HEK293 (cell line): ENCODE measurements at regions not wholly inside any gene's neighbourhood (a gene's known extent, or its start where the extent isn't known, plus 50 kb on each side); places are given as distances from the start of the nearest gene placed in this dataset.

Experiments used
- OSR2 ChIP-seq: fragments of 450-650 bp; formaldehyde crosslinking; IDR thresholded peaks from 2 replicates; pipeline ENCODE4 v1.5.1; 2016; ENCODE audit warnings: missing biosample characterization, missing genetic modification characterization
- ZNF785 ChIP-seq: fragments of 450-650 bp; formaldehyde crosslinking; IDR thresholded peaks from 2 replicates; pipeline ENCODE4 v1.5.1; 2016; ENCODE audit warnings: missing biosample characterization, missing genetic modification characterization
- TF ChIP-seq, protein P1 (sequence below): fragments of 450-650 bp; formaldehyde crosslinking; IDR thresholded peaks from 2 replicates; pipeline ENCODE4 v1.5.1; 2016; ENCODE audit warnings: missing biosample characterization, missing genetic modification characterization

DNA sequence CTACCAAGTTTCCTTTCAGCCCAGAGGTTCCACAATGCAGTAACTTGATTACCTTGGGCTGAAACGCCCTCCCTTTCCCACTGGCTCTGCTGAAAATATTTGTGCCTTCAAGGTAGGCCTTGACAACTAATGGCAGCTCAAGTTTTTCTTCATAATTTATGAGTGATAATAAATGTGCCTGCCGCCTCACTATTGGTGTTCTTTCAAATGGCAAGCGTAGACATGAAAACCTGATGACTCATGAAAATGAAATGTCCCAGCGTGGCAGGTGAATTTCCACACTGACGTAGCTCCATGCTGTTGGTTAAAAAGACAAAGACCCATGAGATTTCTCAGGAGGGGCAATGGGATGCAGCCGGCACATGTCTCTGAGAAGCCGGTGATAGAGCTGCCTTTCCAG lies 107.2 kb upstream of the GGTLC1 start:
- TF ChIP-seq, protein P1, sequence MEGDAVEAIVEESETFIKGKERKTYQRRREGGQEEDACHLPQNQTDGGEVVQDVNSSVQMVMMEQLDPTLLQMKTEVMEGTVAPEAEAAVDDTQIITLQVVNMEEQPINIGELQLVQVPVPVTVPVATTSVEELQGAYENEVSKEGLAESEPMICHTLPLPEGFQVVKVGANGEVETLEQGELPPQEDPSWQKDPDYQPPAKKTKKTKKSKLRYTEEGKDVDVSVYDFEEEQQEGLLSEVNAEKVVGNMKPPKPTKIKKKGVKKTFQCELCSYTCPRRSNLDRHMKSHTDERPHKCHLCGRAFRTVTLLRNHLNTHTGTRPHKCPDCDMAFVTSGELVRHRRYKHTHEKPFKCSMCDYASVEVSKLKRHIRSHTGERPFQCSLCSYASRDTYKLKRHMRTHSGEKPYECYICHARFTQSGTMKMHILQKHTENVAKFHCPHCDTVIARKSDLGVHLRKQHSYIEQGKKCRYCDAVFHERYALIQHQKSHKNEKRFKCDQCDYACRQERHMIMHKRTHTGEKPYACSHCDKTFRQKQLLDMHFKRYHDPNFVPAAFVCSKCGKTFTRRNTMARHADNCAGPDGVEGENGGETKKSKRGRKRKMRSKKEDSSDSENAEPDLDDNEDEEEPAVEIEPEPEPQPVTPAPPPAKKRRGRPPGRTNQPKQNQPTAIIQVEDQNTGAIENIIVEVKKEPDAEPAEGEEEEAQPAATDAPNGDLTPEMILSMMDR (tag by site-specific recombination): no peak
- TF ChIP-seq OSR2 (tag by site-specific recombination): no peak
- TF ChIP-seq ZNF785: no peak
